HEK293T (cell line): ENCODE measurements at regions not wholly inside any gene's neighbourhood (a gene's known extent, or its start where the extent isn't known, plus 50 kb on each side); places are given as distances from the start of the nearest gene placed in this dataset.

Experiments used
- BHLHE40 ChIP-seq: fragments of 450-650 bp; IDR thresholded peaks from 2 replicates; pipeline ENCODE4 v1.6.1; 2016; ENCODE audit warnings: mild to moderate bottlenecking, moderate library complexity, borderline replicate concordance
- CTBP1 ChIP-seq: fragments of 450-650 bp; IDR thresholded peaks from 2 replicates; pipeline ENCODE4 v1.6.1; 2016; ENCODE audit warnings: borderline replicate concordance
- ELF4 ChIP-seq: fragments of 450-650 bp; IDR thresholded peaks from 2 replicates; pipeline ENCODE4 v1.6.1; 2017; ENCODE audit warnings: antibody characterized with exemption
- FOXK2 ChIP-seq: fragments of 450-650 bp; IDR thresholded peaks from 2 replicates; pipeline ENCODE4 v1.6.1; 2016; ENCODE audit warnings: mild to moderate bottlenecking
- HDGF ChIP-seq: fragments of 450-650 bp; IDR thresholded peaks from 2 replicates; pipeline ENCODE4 v1.6.1; 2017; ENCODE audit warnings: antibody characterized with exemption, borderline replicate concordance
- L3MBTL2 ChIP-seq: fragments of 450-650 bp; conservative IDR thresholded peaks from 2 replicates; pipeline ENCODE4 v1.6.1; 2016; ENCODE audit warnings: mild to moderate bottlenecking
- NFRKB ChIP-seq: fragments of 450-650 bp; IDR thresholded peaks from 2 replicates; pipeline ENCODE4 v1.6.1; 2016; ENCODE audit warnings: mild to moderate bottlenecking, moderate library complexity
- SP1 ChIP-seq: fragments of 450-650 bp; IDR thresholded peaks from 2 replicates; pipeline ENCODE4 v1.6.1; 2017
- SUZ12 ChIP-seq: fragments of 450-650 bp; IDR thresholded peaks from 2 replicates; pipeline ENCODE4 v1.6.1; 2016; ENCODE audit warnings: mild to moderate bottlenecking
- TARDBP ChIP-seq: fragments of 450-650 bp; IDR thresholded peaks from 2 replicates; pipeline ENCODE4 v1.6.1; 2016
- ZNF384 ChIP-seq: fragments of 450-650 bp; IDR thresholded peaks from 2 replicates; pipeline ENCODE4 v1.6.1; 2016

GRCh38 chr1:196002906-196003305 is 605.3 kb downstream of the KCNT2 start:
- no peak for TF ChIP-seq SP1
- TF ChIP-seq NFRKB: no peak
- no peak for TF ChIP-seq TARDBP
- TF ChIP-seq SUZ12: no peak
- no peak for TF ChIP-seq ELF4
- no peak for TF ChIP-seq FOXK2
- TF ChIP-seq HDGF: no peak
- no peak for TF ChIP-seq ZNF384
- no peak for TF ChIP-seq BHLHE40
- no peak for TF ChIP-seq L3MBTL2
- TF ChIP-seq CTBP1: no peak
